BE2C (cell line): ENCODE measurements at regions not wholly inside any gene's neighbourhood (a gene's known extent, or its start where the extent isn't known, plus 50 kb on each side); places are given as distances from the start of the nearest gene placed in this dataset.

Experiments used
- DNase-seq: peaks from one replicate; pipeline ENCODE4 v3.0.0-alpha.2; 2020
- H3K27me3 ChIP-seq: fragments of 250-450 bp; sonication (Bioruptor Pico); 2 replicates; pipeline ENCODE4 v1.5.1; 2020; ENCODE audit warnings: mild to moderate bottlenecking
- H3K36me3 ChIP-seq: fragments of 250-450 bp; sonication (Bioruptor Pico); 2 replicates; pipeline ENCODE4 v1.5.1; 2020; ENCODE audit warnings: mild to moderate bottlenecking
- H3K4me1 ChIP-seq: fragments of 250-450 bp; sonication (Bioruptor Pico); 2 replicates; pipeline ENCODE4 v1.5.1; 2020
- H3K4me3 ChIP-seq: 2 replicates; pipeline ENCODE4 v1.5.1; 2011; ENCODE audit warnings: low read depth, low read length
- H3K9me3 ChIP-seq: fragments of 250-450 bp; sonication (Bioruptor Pico); 2 replicates; pipeline ENCODE4 v1.5.1; 2020
- TF ChIP-seq, protein P1 (sequence below): IDR thresholded peaks from 2 replicates; pipeline ENCODE4 v1.5.1; 2012; ENCODE audit warnings: mild to moderate bottlenecking, low read depth, low read length

- peak; percentile 43 for DNase-seq
- Histone ChIP-seq H3K27me3 (no peaks in the 10 kb centered on the region), H3K36me3 (no peaks in the 10 kb centered on the region), H3K4me3 (no peak overlapping the region), H3K9me3 (no peaks in the 10 kb centered on the region), H3K4me1 (peaks cover 14% of the 10 kb centered on the region)
- TF ChIP-seq, protein P1, sequence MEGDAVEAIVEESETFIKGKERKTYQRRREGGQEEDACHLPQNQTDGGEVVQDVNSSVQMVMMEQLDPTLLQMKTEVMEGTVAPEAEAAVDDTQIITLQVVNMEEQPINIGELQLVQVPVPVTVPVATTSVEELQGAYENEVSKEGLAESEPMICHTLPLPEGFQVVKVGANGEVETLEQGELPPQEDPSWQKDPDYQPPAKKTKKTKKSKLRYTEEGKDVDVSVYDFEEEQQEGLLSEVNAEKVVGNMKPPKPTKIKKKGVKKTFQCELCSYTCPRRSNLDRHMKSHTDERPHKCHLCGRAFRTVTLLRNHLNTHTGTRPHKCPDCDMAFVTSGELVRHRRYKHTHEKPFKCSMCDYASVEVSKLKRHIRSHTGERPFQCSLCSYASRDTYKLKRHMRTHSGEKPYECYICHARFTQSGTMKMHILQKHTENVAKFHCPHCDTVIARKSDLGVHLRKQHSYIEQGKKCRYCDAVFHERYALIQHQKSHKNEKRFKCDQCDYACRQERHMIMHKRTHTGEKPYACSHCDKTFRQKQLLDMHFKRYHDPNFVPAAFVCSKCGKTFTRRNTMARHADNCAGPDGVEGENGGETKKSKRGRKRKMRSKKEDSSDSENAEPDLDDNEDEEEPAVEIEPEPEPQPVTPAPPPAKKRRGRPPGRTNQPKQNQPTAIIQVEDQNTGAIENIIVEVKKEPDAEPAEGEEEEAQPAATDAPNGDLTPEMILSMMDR, result peak; percentile 56
Observed at GRCh38 chr13:74573654-74574053, 439.4 kb upstream of the KLF12 start.

GRCh38 chr13:74571811-74572210 lies 437.6 kb upstream of the KLF12 start:
- H3K36me3 ChIP-seq, result no peaks in the 10 kb centered on the region
- H3K4me3 ChIP-seq, result no peak overlapping the region
- DNase-seq, result no peak
- no peaks in the 10 kb centered on the region for H3K27me3 ChIP-seq
- H3K9me3 ChIP-seq, result no peaks in the 10 kb centered on the region
- peaks cover 19% of the 10 kb centered on the region for H3K4me1 ChIP-seq
- TF ChIP-seq, protein P1, result no peak

- DNase-seq, result no peak
- Histone ChIP-seq H3K36me3 (no peaks in the 10 kb centered on the region), H3K27me3 (no peaks in the 10 kb centered on the region), H3K4me1 (peaks cover 16% of the 10 kb centered on the region), H3K4me3 (no peak overlapping the region), H3K9me3 (no peaks in the 10 kb centered on the region)
- TF ChIP-seq, protein P1, result no peak
Observed at GRCh38 chr13:74570834-74571233, 436.6 kb upstream of the KLF12 start.

GRCh38 chr13:74570046-74570445 lies 435.8 kb upstream of the KLF12 start:
- no peak for DNase-seq
- Histone ChIP-seq H3K9me3 (no peaks in the 10 kb centered on the region), H3K27me3 (no peaks in the 10 kb centered on the region), H3K36me3 (no peaks in the 10 kb centered on the region), H3K4me1 (peaks cover 12% of the 10 kb centered on the region), H3K4me3 (no peak overlapping the region)
- TF ChIP-seq, protein P1, result 0 out of 2 replicates have a peak, but pooled peaks have one; percentile 1

GRCh38 chr13:74569251-74569650 lies 435.0 kb upstream of the KLF12 start:
- TF ChIP-seq, protein P1, result no peak
- DNase-seq, result no peak
- Histone ChIP-seq H3K27me3 (no peaks in the 10 kb centered on the region), H3K4me1 (peaks cover 8% of the 10 kb centered on the region), H3K4me3 (no peak overlapping the region), H3K9me3 (no peaks in the 10 kb centered on the region), H3K36me3 (no peaks in the 10 kb centered on the region)

GRCh38 chr13:74567485-74567884 lies 433.3 kb upstream of the KLF12 start:
- TF ChIP-seq, protein P1, result no peak
- Histone ChIP-seq H3K36me3 (no peaks in the 10 kb centered on the region), H3K9me3 (no peaks in the 10 kb centered on the region), H3K27me3 (no peaks in the 10 kb centered on the region), H3K4me1 (peaks cover 8% of the 10 kb centered on the region), H3K4me3 (no peak overlapping the region)
- DNase-seq, result no peak
